MM.1S (cell line): ENCODE measurements at regions not wholly inside any gene's neighbourhood (a gene's known extent, or its start where the extent isn't known, plus 50 kb on each side); places are given as distances from the start of the nearest gene placed in this dataset.

Experiments
- DNase-seq: peaks from one replicate; pipeline ENCODE4 v3.0.0-alpha.2; 2015
- H2AFZ ChIP-seq: fragments of 300-600 bp; sonication (generic); 2 replicates; pipeline ENCODE4 v1.6.0; 2016; ENCODE audit warnings: antibody characterized with exemption, low read length
- H3F3A ChIP-seq: fragments of 300-600 bp; sonication (generic); 2 replicates; pipeline ENCODE4 v1.6.1; 2016; ENCODE audit warnings: mild to moderate bottlenecking, antibody characterized with exemption, low read length, moderate library complexity, mixed read lengths; ENCODE audit not compliant: insufficient read depth
- H3K27ac ChIP-seq: fragments of 300-600 bp; sonication (generic); 2 replicates; pipeline ENCODE4 v1.5.1; 2016; ENCODE audit warnings: mild to moderate bottlenecking, low read length
- H3K27me3 ChIP-seq: fragments of 300-600 bp; sonication (generic); replicated peaks from 2 replicates; pipeline ENCODE4 v1.6.0; 2016; ENCODE audit warnings: low read length; ENCODE audit not compliant: insufficient read depth
- H3K36me3 ChIP-seq: fragments of 300-600 bp; sonication (generic); replicated peaks from 2 replicates; pipeline ENCODE4 v1.6.1; 2016; ENCODE audit warnings: mild to moderate bottlenecking, low read length, mixed read lengths; ENCODE audit not compliant: insufficient read depth
- H3K4me1 ChIP-seq: fragments of 300-600 bp; sonication (generic); 2 replicates; pipeline ENCODE4 v1.6.1; 2016; ENCODE audit warnings: low read length, mixed read lengths
- H3K4me2 ChIP-seq: fragments of 300-600 bp; sonication (generic); 2 replicates; pipeline ENCODE4 v1.6.0; 2016; ENCODE audit warnings: low read depth, low read length
- H3K4me3 ChIP-seq: fragments of 300-600 bp; sonication (generic); 2 replicates; pipeline ENCODE4 v1.5.1; 2016; ENCODE audit warnings: low read length, mixed read lengths
- H3K79me2 ChIP-seq: fragments of 300-600 bp; sonication (generic); 2 replicates; pipeline ENCODE4 v1.6.1; 2016; ENCODE audit warnings: mixed run types, low read length, mixed read lengths
- H3K9ac ChIP-seq: fragments of 300-600 bp; sonication (generic); 2 replicates; pipeline ENCODE4 v1.6.1; 2016; ENCODE audit warnings: low read length, mixed read lengths
- H3K9me2 ChIP-seq: fragments of 300-600 bp; sonication (generic); replicated peaks from 2 replicates; pipeline ENCODE4 v1.6.1; 2016; ENCODE audit warnings: mild to moderate bottlenecking, low read length, mixed read lengths; ENCODE audit not compliant: insufficient read depth
- H3K9me3 ChIP-seq: fragments of 300-600 bp; sonication (generic); replicated peaks from 2 replicates; pipeline ENCODE4 v1.6.1; 2016; ENCODE audit warnings: mild to moderate bottlenecking, low read length, mixed read lengths; ENCODE audit not compliant: insufficient read depth
- H4K20me1 ChIP-seq: fragments of 300-600 bp; sonication (generic); 2 replicates; pipeline ENCODE4 v1.6.1; 2016; ENCODE audit warnings: mild to moderate bottlenecking, low read length, moderate library complexity, mixed read lengths; ENCODE audit not compliant: insufficient read depth
- CTCF ChIP-seq: fragments of 300-600 bp; sonication (generic); IDR thresholded peaks from 2 replicates; pipeline ENCODE4 v1.5.1; 2016; ENCODE audit warnings: antibody characterized with exemption, low read length, mixed read lengths
- EZH2 ChIP-seq: fragments of 300-600 bp; sonication (generic); optimal IDR thresholded peaks from 2 replicates; pipeline ENCODE3; 2017; ENCODE audit warnings: low read depth, mild to moderate bottlenecking, antibody characterized with exemption, low read length, mixed read lengths
- EZH2phosphoT487 ChIP-seq: fragments of 300-600 bp; sonication (generic); IDR thresholded peaks from 2 replicates; pipeline ENCODE4 v1.6.1; 2018; ENCODE audit warnings: antibody characterized with exemption, low read length

GRCh38 chr3:176796371-176796770 lies 400.9 kb downstream of the TBL1XR1 start:
- no peaks in the 10 kb centered on the region for H3F3A ChIP-seq
- H3K36me3 ChIP-seq = no peaks in the 10 kb centered on the region
- no peaks in the 10 kb centered on the region for H3K27me3 ChIP-seq
- H2AFZ ChIP-seq = no peak overlapping the region
- no peaks in the 10 kb centered on the region for H3K79me2 ChIP-seq
- H3K27ac ChIP-seq = no peak overlapping the region
- no peaks in the 10 kb centered on the region for H3K9me3 ChIP-seq
- no peaks in the 10 kb centered on the region for H4K20me1 ChIP-seq
- no peak for DNase-seq
- TF ChIP-seq EZH2 = no peak
- TF ChIP-seq CTCF = no peak
- no peaks in the 10 kb centered on the region for H3K4me1 ChIP-seq
- no peak overlapping the region for H3K4me3 ChIP-seq
- H3K9me2 ChIP-seq = no peaks in the 10 kb centered on the region
- H3K9ac ChIP-seq = no peak overlapping the region
- H3K4me2 ChIP-seq = no peak overlapping the region

DNA sequence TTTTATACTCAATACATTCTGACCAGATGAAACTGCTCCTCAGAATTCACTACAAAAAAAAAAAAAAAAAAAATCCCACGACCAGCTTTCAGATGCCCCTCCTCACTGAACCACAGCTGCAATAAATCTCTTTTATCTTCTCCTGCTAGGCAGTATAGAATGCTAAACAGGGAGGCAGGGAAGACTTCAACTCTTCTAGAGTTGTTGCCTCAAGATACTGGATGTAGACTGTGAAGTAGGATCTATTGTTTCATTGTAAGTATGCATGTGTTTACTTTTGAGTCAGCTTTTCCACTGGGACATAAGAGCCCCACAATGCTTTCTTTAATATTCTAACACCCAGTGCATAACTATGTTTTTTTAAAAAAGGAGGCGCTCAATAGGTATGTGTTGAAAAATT lies 401.4 kb downstream of the TBL1XR1 start:
- Histone ChIP-seq H3K79me2 (no peaks in the 10 kb centered on the region), H3K9me2 (no peaks in the 10 kb centered on the region), H3K9ac (no peak overlapping the region), H3K4me2 (no peak overlapping the region), H4K20me1 (no peaks in the 10 kb centered on the region), H3K4me3 (no peak overlapping the region), H3K9me3 (no peaks in the 10 kb centered on the region), H2AFZ (no peak overlapping the region), H3K27me3 (no peaks in the 10 kb centered on the region), H3F3A (no peaks in the 10 kb centered on the region), H3K27ac (no peak overlapping the region), H3K4me1 (no peaks in the 10 kb centered on the region), H3K36me3 (no peaks in the 10 kb centered on the region)
- no peak for DNase-seq
- TF ChIP-seq EZH2phosphoT487 = no peak
- TF ChIP-seq CTCF = no peak
- no peak for TF ChIP-seq EZH2

DNA sequence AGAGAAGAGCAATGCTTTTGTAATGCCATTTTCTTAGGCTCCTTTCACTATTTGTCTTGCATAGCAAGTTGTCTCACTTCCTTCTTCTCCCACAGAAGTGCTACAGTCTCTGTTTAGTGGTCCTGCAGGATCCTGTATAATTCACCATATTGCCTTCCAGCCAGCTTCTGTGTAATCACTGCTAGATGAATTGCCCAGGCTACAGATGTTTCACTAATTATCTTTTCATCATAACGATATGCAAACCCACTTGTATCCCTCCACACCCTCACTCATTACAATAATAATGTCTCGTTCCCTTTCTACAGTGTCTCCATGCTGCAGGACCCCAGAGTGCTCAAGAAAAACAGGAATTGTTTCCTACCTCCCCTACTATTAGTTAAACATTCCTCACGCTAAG lies 402.9 kb downstream of the TBL1XR1 start:
- Histone ChIP-seq H3K9me3 (no peaks in the 10 kb centered on the region), H3K27ac (no peak overlapping the region), H3K9me2 (no peaks in the 10 kb centered on the region), H3F3A (no peaks in the 10 kb centered on the region), H3K79me2 (no peaks in the 10 kb centered on the region), H3K36me3 (no peaks in the 10 kb centered on the region), H2AFZ (no peak overlapping the region), H4K20me1 (no peaks in the 10 kb centered on the region), H3K4me1 (no peaks in the 10 kb centered on the region), H3K27me3 (no peaks in the 10 kb centered on the region), H3K9ac (no peak overlapping the region), H3K4me2 (no peak overlapping the region), H3K4me3 (no peak overlapping the region)
- TF ChIP-seq EZH2 (no peak), EZH2phosphoT487 (no peak), CTCF (no peak)
- DNase-seq = no peak
